GM23248 (cell line): ENCODE measurements at regions not wholly inside any gene's neighbourhood (a gene's known extent, or its start where the extent isn't known, plus 50 kb on each side); places are given as distances from the start of the nearest gene placed in this dataset.
"Not testable (repeated sequence)": the region's sequence is repeated elsewhere in the genome, so short reads cannot be mapped to it uniquely, and the experiment has no call there.

Source experiments
- DNase-seq: peaks from one replicate; pipeline ENCODE4 v3.0.0-alpha.2; 2015
- H2AFZ ChIP-seq: fragments of 200-600 bp; sonication (generic); 2 replicates; pipeline ENCODE4 v1.6.1; 2016; ENCODE audit warnings: antibody characterized with exemption
- H3F3A ChIP-seq: fragments of 200-600 bp; sonication (generic); 2 replicates; pipeline ENCODE4 v1.6.1; 2016; ENCODE audit warnings: mild to moderate bottlenecking, antibody characterized with exemption, mixed run types; ENCODE audit not compliant: insufficient read depth
- H3K27ac ChIP-seq: fragments of 200-600 bp; sonication (generic); 2 replicates; pipeline ENCODE4 v1.5.1; 2016; ENCODE audit warnings: mild to moderate bottlenecking
- H3K27me3 ChIP-seq: fragments of 200-600 bp; sonication (generic); replicated peaks from 2 replicates; pipeline ENCODE4 v1.6.1; 2016; ENCODE audit warnings: mild to moderate bottlenecking; ENCODE audit not compliant: insufficient read depth
- H3K36me3 ChIP-seq: fragments of 200-600 bp; sonication (generic); 2 replicates; pipeline ENCODE4 v1.6.1; 2016; ENCODE audit warnings: low read depth, mild to moderate bottlenecking
- H3K4me1 ChIP-seq: fragments of 200-600 bp; sonication (generic); 2 replicates; pipeline ENCODE4 v1.6.1; 2016; ENCODE audit warnings: mild to moderate bottlenecking; ENCODE audit not compliant: insufficient read depth
- H3K4me2 ChIP-seq: fragments of 200-600 bp; sonication (generic); one replicate; pipeline ENCODE4 v1.6.1; 2016; ENCODE audit warnings: mild to moderate bottlenecking; ENCODE audit not compliant: unreplicated experiment
- H3K4me3 ChIP-seq: fragments of 200-600 bp; sonication (generic); 2 replicates; pipeline ENCODE4 v1.5.1; 2016; ENCODE audit warnings: mild to moderate bottlenecking
- H3K79me2 ChIP-seq: fragments of 200-600 bp; sonication (generic); 2 replicates; pipeline ENCODE4 v1.6.1; 2016; ENCODE audit warnings: mild to moderate bottlenecking; ENCODE audit not compliant: insufficient read depth
- H3K9ac ChIP-seq: fragments of 200-600 bp; sonication (generic); 2 replicates; pipeline ENCODE4 v1.6.1; 2016; ENCODE audit warnings: mild to moderate bottlenecking
- H3K9me2 ChIP-seq: fragments of 200-600 bp; sonication (generic); 2 replicates; pipeline ENCODE4 v1.6.1; 2016; ENCODE audit warnings: mixed run types, mild to moderate bottlenecking, moderate library complexity; ENCODE audit not compliant: insufficient read depth
- H3K9me3 ChIP-seq: fragments of 200-600 bp; sonication (generic); one replicate; pipeline ENCODE4 v1.6.1; 2017; ENCODE audit warnings: low read depth
- H4K20me1 ChIP-seq: fragments of 200-600 bp; sonication (generic); 2 replicates; pipeline ENCODE4 v1.6.0; 2016; ENCODE audit not compliant: insufficient read depth
- EZH2 ChIP-seq: fragments of 200-600 bp; sonication (generic); IDR thresholded peaks from 2 replicates; pipeline ENCODE4 v1.6.1; 2018; ENCODE audit warnings: antibody characterized with exemption, mild to moderate bottlenecking; ENCODE audit not compliant: insufficient read depth, poor library complexity, severe bottlenecking
- EZH2phosphoT487 ChIP-seq: fragments of 200-600 bp; sonication (generic); IDR thresholded peaks from 2 replicates; pipeline ENCODE4 v1.6.1; 2018; ENCODE audit warnings: antibody characterized with exemption, moderate library complexity, mild to moderate bottlenecking, low read depth; ENCODE audit not compliant: insufficient read depth
- WGBS, 2 experiments: methylation state at CpG; one replicate each; pipeline ENCODE4 v1.1.6; 2015 to 2017; ENCODE audit warnings: low lambda C conversion rate in 2 of 2, low coverage in 1 of 2; ENCODE audit errors: missing lambda C conversion rate in 2 of 2; 5-methylcytosine and 5-hydroxymethylcytosine counted together
- in situ Hi-C: fragments of 300-500 bp; cut with MboI; formaldehyde crosslinking; loops from 2 replicates; pipeline ENCODE4 v1.15.0; 2020

DNA sequence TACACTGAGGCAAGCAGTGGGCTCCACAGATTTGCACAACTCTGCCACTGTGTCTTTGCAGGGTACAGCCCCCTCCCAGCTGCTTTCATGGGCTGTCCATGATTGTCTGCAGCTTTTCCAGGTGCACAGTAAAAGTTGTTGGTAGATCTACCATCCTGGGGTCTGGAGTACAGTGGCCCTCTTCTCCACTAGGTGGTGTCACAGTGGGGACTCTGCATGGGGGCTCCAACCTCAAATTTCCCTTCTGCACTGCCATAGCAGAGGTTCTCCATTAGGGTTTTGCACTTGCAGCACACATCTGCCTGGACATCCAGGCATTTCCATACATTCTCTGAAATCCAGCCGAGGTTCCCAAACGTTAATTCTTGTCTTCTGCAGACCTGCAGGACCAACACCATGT is 1002.3 kb downstream of the FAM133A start:
- 8 to 27% methylated on average over 2 of the region's 2 CpGs for WGBS, 2 experiments

DNA sequence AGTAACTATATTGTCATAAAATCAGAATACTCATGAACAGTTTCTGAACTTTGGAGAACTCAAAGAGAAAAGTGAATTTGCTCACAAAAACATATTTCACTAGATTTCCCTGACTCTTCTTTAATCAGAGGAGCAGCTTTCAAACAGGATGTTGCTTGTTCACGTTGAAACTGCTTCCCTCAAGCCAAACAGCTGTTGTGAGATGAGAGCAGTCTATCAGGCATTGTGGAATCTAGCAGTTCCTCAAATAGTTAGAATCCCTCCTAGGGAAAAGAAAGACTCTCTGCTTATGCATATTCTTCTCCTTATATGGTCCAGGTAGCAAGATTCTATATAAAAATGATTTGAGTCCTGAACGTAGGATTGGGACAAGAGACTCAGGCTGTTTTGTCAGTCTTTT is 1012.1 kb downstream of the FAM133A start:
- Histone ChIP-seq H3K36me3 (no peaks in the 10 kb centered on the region), H3K4me1 (no peaks in the 10 kb centered on the region), H3K9me3 (no peaks in the 10 kb centered on the region), H3K27me3 (no peaks in the 10 kb centered on the region), H2AFZ (no peak overlapping the region), H3K4me3 (no peak overlapping the region), H4K20me1 (no peaks in the 10 kb centered on the region), H3K9ac (no peak overlapping the region), H3K4me2 (no peak overlapping the region), H3K79me2 (no peaks in the 10 kb centered on the region), H3K9me2 (no peaks in the 10 kb centered on the region), H3F3A (no peaks in the 10 kb centered on the region), H3K27ac (no peak overlapping the region)
- no peak for TF ChIP-seq EZH2phosphoT487
- TF ChIP-seq EZH2 = no peak
- WGBS, 2 experiments = 0% methylated on average over 2 of the region's 2 CpGs
- no peak for DNase-seq
- in situ Hi-C loops = no loop called here

More for the DNA sequence above, 1002.3 kb downstream of the FAM133A start:
- Histone ChIP-seq H3K9me3 (no peaks in the 10 kb centered on the region), H3K4me2 (no peak overlapping the region), H3K27me3 (no peaks in the 10 kb centered on the region), H3K27ac (no peak overlapping the region), H3F3A (no peaks in the 10 kb centered on the region), H3K4me1 (no peaks in the 10 kb centered on the region), H3K9me2 (no peaks in the 10 kb centered on the region), H4K20me1 (no peaks in the 10 kb centered on the region), H3K36me3 (no peaks in the 10 kb centered on the region), H3K4me3 (no peak overlapping the region), H3K9ac (no peak overlapping the region), H3K79me2 (no peaks in the 10 kb centered on the region), H2AFZ (no peak overlapping the region)
- no peak for DNase-seq
- in situ Hi-C loops = no loop called here
- no peak for TF ChIP-seq EZH2phosphoT487
- no peak for TF ChIP-seq EZH2

DNA sequence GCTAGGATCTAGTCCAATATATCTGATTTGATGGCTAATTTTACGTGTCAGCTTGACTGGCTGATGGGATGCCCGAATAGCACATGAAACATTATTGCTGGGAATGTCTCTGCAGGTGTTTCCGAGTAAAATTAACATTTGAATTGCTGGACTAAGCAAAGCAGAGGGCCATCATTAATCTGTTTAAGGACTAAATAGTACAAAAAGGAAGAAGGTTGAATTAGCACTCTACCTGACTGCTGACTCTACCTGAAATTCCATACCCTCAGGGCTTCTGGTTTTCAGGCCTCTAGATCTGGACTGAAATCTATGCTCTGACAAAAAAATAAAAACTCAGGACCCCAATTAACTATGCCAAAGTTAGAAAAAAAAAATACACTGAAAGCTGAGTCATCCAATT is 1021.9 kb downstream of the FAM133A start:
- H3K9ac ChIP-seq = no peak overlapping the region
- H3K9me3 ChIP-seq = no peaks in the 10 kb centered on the region
- no peaks in the 10 kb centered on the region for H3K36me3 ChIP-seq
- H3K79me2 ChIP-seq = no peaks in the 10 kb centered on the region
- H3K4me1 ChIP-seq = no peaks in the 10 kb centered on the region
- no peaks in the 10 kb centered on the region for H4K20me1 ChIP-seq
- 0% methylated on average over 3 of the region's 3 CpGs for whole genome bisulfite sequencing, 2 experiments
- H3K27ac ChIP-seq = no peak overlapping the region
- no peaks in the 10 kb centered on the region for H3F3A ChIP-seq
- in situ Hi-C loops = no loop called here
- no peaks in the 10 kb centered on the region for H3K9me2 ChIP-seq
- DNase-seq = no peak
- TF ChIP-seq EZH2phosphoT487 (no peak), EZH2 (no peak)
- no peak overlapping the region for H3K4me2 ChIP-seq
- H3K4me3 ChIP-seq = no peak overlapping the region
- no peak overlapping the region for H2AFZ ChIP-seq
- no peaks in the 10 kb centered on the region for H3K27me3 ChIP-seq

DNA sequence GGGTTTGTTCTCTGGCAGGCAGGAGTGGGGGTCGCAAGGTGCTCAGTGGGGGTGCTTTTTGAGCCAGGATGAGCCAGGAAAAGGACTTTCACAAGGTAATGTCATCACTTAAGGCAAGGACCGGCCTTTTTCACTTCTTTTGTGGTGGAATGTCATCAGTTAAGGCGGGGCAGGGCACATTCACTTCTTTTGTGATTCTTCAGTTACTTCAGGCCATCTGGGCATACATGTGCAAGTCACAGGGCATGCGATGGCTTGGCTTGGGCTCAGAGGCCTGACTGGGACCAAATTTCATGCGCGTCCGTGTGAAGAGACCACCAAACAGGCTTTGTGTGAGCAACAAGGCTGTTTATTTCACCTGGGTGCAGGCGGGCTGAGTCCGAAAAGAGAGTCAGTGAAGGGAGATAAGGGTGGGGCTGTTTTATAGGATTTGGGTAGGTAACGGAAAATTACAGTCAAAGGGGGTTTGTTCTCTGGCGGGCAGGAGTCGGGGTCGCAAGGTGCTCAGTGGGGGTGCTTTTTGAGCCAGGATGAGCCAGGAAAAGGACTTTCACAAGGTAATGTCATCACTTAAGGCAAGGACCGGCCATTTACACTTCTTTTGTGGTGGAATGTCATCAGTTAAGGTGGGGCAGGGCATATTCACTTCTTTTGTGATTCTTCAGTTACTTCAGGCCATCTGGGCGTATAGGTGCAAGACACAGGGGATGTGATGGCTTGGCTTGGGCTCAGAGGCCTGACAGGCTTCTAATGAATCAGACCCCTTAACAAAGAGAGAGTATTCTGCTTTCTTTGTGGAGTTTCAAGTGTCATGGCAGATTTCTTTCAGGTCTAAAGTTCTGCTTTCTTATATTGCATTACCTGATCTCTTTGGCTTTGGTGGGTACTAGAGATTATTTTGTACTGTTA is 1030.6 kb downstream of the FAM133A start:
- H3K36me3 ChIP-seq, H3K4me2 ChIP-seq, H2AFZ ChIP-seq, H4K20me1 ChIP-seq, H3K27ac ChIP-seq, H3K9me2 ChIP-seq, H3F3A ChIP-seq, in situ Hi-C loops, H3K27me3 ChIP-seq, H3K4me1 ChIP-seq, H3K9me3 ChIP-seq, H3K79me2 ChIP-seq, DNase-seq, H3K9ac ChIP-seq, H3K4me3 ChIP-seq: not testable (repeated sequence)
- WGBS, 2 experiments = 43 to 46% methylated on average over 14 to 15 of the region's 15 CpGs

DNA sequence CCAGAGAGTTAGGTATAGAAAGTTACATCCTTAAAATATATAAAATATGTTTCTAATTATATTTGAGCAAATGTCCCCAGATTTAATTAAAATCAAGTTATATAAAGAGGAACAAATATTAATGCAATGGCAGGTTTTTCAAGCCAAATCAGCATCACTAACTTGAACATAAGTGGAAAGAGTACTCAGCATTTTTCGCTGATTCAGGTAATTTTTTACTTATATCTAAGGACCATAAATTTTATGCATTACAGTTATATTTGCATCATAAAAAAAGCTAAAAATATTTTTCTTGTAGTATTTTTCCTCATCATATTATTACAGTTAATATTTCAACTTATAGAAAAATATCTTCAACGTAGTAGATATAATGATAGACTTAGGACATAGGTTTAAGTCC is 1047.4 kb downstream of the FAM133A start:
- Histone ChIP-seq H3K9me2 (no peaks in the 10 kb centered on the region), H3K4me3 (no peak overlapping the region), H3K27ac (no peak overlapping the region), H3K27me3 (no peaks in the 10 kb centered on the region), H3K9ac (no peak overlapping the region), H3K79me2 (no peaks in the 10 kb centered on the region), H4K20me1 (no peaks in the 10 kb centered on the region), H3K9me3 (no peaks in the 10 kb centered on the region), H3K4me2 (no peak overlapping the region), H3K36me3 (no peaks in the 10 kb centered on the region), H2AFZ (no peak overlapping the region), H3F3A (no peaks in the 10 kb centered on the region), H3K4me1 (no peaks in the 10 kb centered on the region)
- TF ChIP-seq EZH2 = no peak
- TF ChIP-seq EZH2phosphoT487 = no peak
- in situ Hi-C loops = no loop called here
- 6 to 10% methylated on average over 2 of the region's 2 CpGs for WGBS, 2 experiments
- DNase-seq = no peak
